VCaP (cell line): ENCODE measurements at regions not wholly inside any gene's neighbourhood (a gene's known extent, or its start where the extent isn't known, plus 50 kb on each side); places are given as distances from the start of the nearest gene placed in this dataset.

Experiments used
- H3K27ac ChIP-seq: fragments of 450-650 bp; 2 replicates; pipeline ENCODE4 v1.5.1; 2017
- TF ChIP-seq, protein P1 (sequence below): fragments of 450-650 bp; conservative IDR thresholded peaks from 2 replicates; pipeline ENCODE4 v1.5.1; 2017; ENCODE audit warnings: mild to moderate bottlenecking, moderate library complexity

DNA sequence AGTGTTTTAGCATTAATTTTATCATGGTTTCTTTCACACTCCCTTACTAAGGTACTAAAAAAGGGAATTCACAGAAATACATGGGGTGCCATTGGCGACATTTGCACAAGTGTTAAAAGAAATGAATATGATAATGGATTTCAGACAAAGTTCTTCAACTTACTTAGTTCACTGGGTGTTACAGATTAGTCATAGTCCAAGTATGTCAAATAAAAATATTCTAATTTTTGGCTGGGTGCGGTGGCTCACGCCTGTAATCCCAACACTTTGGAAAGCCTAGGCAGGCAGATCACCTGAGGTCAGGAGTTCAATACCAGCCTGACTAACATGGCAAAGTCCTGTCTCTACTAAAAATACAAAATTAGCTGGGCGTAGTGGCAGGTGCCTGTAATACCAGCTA, 286.1 kb upstream of the TFAP2D start:
- H3K27ac ChIP-seq = no peak overlapping the region
- TF ChIP-seq, protein P1, sequence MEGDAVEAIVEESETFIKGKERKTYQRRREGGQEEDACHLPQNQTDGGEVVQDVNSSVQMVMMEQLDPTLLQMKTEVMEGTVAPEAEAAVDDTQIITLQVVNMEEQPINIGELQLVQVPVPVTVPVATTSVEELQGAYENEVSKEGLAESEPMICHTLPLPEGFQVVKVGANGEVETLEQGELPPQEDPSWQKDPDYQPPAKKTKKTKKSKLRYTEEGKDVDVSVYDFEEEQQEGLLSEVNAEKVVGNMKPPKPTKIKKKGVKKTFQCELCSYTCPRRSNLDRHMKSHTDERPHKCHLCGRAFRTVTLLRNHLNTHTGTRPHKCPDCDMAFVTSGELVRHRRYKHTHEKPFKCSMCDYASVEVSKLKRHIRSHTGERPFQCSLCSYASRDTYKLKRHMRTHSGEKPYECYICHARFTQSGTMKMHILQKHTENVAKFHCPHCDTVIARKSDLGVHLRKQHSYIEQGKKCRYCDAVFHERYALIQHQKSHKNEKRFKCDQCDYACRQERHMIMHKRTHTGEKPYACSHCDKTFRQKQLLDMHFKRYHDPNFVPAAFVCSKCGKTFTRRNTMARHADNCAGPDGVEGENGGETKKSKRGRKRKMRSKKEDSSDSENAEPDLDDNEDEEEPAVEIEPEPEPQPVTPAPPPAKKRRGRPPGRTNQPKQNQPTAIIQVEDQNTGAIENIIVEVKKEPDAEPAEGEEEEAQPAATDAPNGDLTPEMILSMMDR = no peak

DNA sequence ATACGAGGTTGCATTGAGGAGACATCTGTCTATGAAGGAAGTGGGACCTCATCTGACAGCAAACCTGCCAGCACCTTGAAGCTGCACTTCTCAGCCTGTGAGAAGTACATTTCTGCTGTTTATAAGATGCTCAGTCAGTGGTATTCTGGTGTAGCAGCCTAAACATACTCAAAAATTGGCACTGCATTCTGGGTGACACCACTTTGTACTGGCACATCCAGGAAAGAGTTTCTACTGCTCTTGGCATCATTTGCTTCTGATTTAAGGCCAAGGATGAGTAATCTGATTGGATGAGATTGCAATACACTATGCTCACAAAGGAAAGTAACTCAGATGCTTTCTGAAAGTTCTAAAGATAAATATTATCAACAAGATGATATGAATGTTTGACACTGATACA, 275.4 kb upstream of the TFAP2D start:
- TF ChIP-seq, protein P1 = no peak
- H3K27ac ChIP-seq = no peak overlapping the region

DNA sequence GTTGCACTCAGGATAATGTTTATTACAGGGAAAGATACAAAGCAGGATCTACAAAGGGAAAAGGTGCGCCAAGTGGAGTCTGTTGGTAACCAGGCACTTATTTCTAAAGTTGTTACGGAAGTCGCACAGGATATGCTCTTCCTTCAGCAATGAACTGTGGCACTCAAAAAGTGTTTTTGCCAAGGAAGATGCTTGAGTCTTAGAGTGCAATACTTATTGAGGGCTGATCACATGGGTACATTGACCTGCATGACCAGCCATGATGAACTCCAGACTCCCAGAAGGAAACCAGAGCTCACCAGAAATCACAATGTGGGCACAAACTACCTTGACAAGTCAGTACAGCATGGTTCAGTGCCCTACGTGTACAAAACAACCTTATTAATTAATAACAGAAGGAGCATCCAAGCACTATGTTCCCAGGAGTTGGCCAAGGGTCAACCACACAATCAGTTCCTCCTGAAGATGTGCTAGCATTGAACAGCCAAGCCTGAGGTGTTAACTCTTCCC, 270.7 kb upstream of the TFAP2D start:
- no peak overlapping the region for H3K27ac ChIP-seq
- TF ChIP-seq, protein P1 = no peak

DNA sequence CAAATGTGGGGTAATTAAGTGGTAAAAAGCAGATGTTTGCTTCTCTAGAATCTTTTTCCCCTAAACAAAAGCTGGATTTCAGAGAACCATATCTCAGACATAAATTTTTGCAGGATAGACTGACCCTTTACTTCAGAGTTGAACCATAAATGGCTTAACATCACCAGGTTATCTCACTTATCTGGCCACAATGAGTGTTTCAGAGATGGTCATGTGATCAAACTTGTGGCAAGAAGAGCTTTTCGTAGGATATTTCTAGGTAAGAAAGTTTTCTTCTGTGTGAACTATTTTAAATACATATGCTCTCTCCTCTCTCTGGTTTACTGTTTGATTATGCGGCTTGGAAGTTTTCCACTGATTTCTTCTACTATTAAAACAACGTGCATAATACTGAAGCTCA, 270.2 kb upstream of the TFAP2D start:
- H3K27ac ChIP-seq = no peak overlapping the region
- TF ChIP-seq, protein P1 = no peak

DNA sequence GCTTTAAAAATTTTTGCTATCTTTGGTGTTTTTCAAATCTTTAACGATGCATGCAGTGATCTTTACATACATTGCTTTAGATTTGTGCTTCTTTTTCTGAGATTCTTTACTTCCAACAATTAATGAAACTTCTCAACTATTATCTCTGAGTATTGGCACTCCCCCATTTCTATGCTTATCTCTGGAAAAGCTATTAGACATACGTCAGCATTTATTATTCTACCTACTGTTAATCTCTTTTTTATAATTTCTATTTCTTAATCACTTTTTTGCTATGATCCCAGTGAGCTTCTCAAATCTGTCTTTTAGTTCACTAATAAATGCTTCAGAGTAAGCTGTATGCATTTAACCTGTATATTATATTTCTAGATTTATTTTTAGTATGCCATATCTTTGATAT, 264.2 kb upstream of the TFAP2D start:
- no peak overlapping the region for H3K27ac ChIP-seq
- TF ChIP-seq, protein P1 = no peak

DNA sequence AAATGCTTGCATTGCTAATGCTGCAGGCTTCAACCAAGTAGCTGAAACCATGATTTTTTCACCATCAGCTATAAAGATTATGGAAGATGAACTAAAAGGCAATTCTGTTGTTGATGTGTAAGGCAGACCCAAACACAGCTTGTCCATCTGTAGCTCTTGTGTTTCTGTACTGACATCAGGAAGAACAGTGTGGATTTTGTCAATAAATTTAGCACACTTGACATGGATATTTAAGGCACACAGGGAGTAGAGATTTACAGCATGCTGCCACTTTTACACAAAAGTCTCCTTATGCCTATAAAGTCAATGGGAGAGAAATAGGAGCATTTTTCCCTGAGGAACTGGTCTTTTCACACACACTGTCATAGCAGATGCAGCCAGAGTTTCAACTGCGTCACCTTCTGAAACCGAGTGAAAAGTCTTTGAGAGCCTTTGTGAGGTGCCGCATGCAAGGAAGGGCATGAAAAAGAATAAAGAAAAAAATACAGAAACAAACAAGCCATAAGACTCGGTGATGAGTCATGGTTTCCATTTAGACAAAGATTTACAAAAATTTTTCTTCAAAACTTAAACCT, 261.4 kb upstream of the TFAP2D start:
- H3K27ac ChIP-seq = no peak overlapping the region
- TF ChIP-seq, protein P1 = no peak

DNA sequence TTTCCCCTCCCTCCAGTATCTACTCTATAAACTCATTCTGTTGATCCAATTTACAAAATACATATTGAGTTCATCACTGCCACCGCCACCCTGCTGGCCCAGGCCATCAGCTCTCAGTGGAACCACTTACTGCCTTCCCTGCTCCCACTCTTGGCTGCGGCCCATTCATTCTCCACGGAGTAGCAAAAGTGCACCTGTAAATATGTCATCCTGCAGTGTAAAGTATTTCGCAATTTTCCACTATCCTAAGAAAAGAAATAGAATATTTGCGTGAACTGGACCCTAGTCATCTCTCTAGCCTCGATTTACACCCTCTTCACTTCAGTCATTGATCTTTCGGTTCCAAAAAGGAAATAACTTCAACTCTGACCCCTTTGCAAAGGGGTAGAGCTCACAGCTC, 258.3 kb upstream of the TFAP2D start:
- TF ChIP-seq, protein P1 = no peak
- no peak overlapping the region for H3K27ac ChIP-seq
